H1 (cell line): ENCODE measurements at regions not wholly inside any gene's neighbourhood (a gene's known extent, or its start where the extent isn't known, plus 50 kb on each side); places are given as distances from the start of the nearest gene placed in this dataset.

Experiments
- CHD2 ChIP-seq: IDR thresholded peaks from 2 replicates; pipeline ENCODE4 v1.6.1; 2012; ENCODE audit warnings: low read length, improper control_type of control experiment
- CREB1 ChIP-seq: IDR thresholded peaks from 2 replicates; pipeline ENCODE4 v1.6.1; 2012; ENCODE audit warnings: inconsistent platforms
- POLR2A ChIP-seq, 2 experiments: IDR thresholded peaks; 1 replicate in 1 of 2; 2 replicates in 1 of 2; pipeline ENCODE4 v1.6.1; 2011; ENCODE audit warnings: low read depth in 2 of 2, low read length in 2 of 2, mild to moderate bottlenecking in 2 of 2; ENCODE audit errors: control extremely low read depth in 1 of 2

- TF ChIP-seq CREB1 (no peak), POLR2A (IDR thresholded peaks at IDR 0.05; ENCODE audit: control extremely low read depth in 1 of 2, low read depth in 2 of 2, low read length in 2 of 2) (no peak), CHD2 (no peak)
Observed at GRCh38 chr3:96200897-96201296, 613.5 kb upstream of the EPHA6 start.
